ENCODE measurements at regions not wholly inside any gene's neighbourhood (a gene's known extent, or its start where the extent isn't known, plus 50 kb on each side); places are given as distances from the start of the nearest gene placed in this dataset.
"Not testable (repeated sequence)": the region's sequence is repeated elsewhere in the genome, so short reads cannot be mapped to it uniquely, and the experiment has no call there.

GRCh38 chr7:407721-408539 lies 111.7 kb downstream of the PDGFA start:
- H3K27me3 ChIP-seq (ENCODE audit: control insufficient read depth, insufficient read depth, low read length), result peaks cover 3% of the 10 kb centered on the region
- H2AFZ ChIP-seq, result no peak overlapping the region
- no peaks in the 10 kb centered on the region for H3K36me3 ChIP-seq (ENCODE audit: control insufficient read depth, insufficient read depth, low read length)
- no peak overlapping the region for H3K9ac ChIP-seq
- H3K79me2 ChIP-seq, result no peaks in the 10 kb centered on the region
- TF ChIP-seq, protein P1, sequence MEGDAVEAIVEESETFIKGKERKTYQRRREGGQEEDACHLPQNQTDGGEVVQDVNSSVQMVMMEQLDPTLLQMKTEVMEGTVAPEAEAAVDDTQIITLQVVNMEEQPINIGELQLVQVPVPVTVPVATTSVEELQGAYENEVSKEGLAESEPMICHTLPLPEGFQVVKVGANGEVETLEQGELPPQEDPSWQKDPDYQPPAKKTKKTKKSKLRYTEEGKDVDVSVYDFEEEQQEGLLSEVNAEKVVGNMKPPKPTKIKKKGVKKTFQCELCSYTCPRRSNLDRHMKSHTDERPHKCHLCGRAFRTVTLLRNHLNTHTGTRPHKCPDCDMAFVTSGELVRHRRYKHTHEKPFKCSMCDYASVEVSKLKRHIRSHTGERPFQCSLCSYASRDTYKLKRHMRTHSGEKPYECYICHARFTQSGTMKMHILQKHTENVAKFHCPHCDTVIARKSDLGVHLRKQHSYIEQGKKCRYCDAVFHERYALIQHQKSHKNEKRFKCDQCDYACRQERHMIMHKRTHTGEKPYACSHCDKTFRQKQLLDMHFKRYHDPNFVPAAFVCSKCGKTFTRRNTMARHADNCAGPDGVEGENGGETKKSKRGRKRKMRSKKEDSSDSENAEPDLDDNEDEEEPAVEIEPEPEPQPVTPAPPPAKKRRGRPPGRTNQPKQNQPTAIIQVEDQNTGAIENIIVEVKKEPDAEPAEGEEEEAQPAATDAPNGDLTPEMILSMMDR (IDR thresholded peaks at IDR 0.05), result no peak
- H3K9me3 ChIP-seq (ENCODE audit: control insufficient read depth, low read length), result no peaks in the 10 kb centered on the region
- H3K4me3 ChIP-seq (ENCODE audit: low read depth, low read length), result no peak overlapping the region
- no peak overlapping the region for H3K27ac ChIP-seq
- no peaks in the 10 kb centered on the region for H3K4me1 ChIP-seq
- H3K4me2 ChIP-seq (ENCODE audit: low read length), result no peak overlapping the region

GRCh38 chr7:408751-409311 lies 110.8 kb downstream of the PDGFA start:
- Histone ChIP-seq H3K4me1 (no peaks in the 10 kb centered on the region), H3K36me3 (ENCODE audit: control insufficient read depth, insufficient read depth, low read length) (no peaks in the 10 kb centered on the region), H3K27me3 (ENCODE audit: control insufficient read depth, insufficient read depth, low read length) (peaks cover 3% of the 10 kb centered on the region), H3K27ac (no peak overlapping the region), H3K4me2 (ENCODE audit: low read length) (no peak overlapping the region), H3K9ac (no peak overlapping the region), H3K4me3 (ENCODE audit: low read depth, low read length) (no peak overlapping the region), H3K9me3 (ENCODE audit: control insufficient read depth, low read length) (no peaks in the 10 kb centered on the region), H2AFZ (no peak overlapping the region), H3K79me2 (no peaks in the 10 kb centered on the region)
- TF ChIP-seq, protein P1 (IDR thresholded peaks at IDR 0.05), result no peak

DNA sequence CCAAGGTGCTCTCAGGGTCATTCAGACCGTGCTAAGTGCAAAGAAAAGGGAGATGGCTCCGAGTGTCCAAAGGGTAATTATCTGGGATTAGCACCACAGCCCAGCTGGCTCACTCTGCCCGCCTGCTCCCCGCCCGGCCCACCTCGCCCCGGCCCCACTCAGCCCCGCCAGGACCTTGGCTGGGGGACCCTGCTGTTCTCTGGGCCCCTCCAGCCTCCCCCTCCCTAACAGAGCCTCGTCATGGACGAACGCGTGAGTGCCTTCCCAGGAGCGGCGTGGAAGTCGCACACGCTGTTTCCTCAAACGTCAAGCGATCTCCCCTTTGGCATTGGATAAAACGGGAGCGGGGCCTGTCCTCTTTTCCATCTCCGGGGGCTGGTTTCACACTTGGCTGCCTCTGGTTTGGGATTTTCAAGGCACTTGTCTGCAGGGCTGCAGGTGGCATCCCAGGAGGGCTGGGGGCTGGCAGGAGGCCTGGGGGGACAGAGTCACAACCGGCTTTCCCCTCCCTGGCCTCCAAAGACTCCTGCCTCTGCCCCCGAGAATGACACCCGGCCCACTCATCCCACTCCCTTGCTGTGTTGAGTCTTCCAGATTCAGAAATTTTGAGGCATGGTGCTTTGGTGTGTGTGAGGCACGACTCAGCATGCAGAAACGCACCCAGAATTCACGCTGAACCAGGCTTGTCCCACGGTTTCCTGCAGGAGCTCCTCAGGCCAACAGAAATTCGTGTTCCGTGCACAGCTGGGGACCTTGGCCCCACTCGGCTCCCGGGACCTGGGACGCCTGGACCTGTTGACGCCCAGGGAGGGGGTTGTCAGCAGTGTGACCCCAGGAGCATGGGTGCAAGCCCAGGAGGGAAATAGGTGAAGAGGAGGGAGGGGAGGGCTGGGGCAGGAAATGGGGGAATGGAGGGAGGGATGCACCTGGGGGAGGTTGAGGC lies 110.0 kb downstream of the PDGFA start:
- peaks cover 3% of the 10 kb centered on the region for H3K27me3 ChIP-seq (ENCODE audit: control insufficient read depth, insufficient read depth, low read length)
- H2AFZ ChIP-seq, result no peak overlapping the region
- H3K9ac ChIP-seq, result no peak overlapping the region

GRCh38 chr7:410395-410910 lies 109.2 kb downstream of the PDGFA start:
- Histone ChIP-seq H3K9me3 (ENCODE audit: control insufficient read depth, low read length) (no peaks in the 10 kb centered on the region), H2AFZ (no peak overlapping the region), H3K4me1 (no peaks in the 10 kb centered on the region), H3K4me3 (ENCODE audit: low read depth, low read length) (no peak overlapping the region), H3K27ac (no peak overlapping the region), H3K27me3 (ENCODE audit: control insufficient read depth, insufficient read depth, low read length) (peaks cover 3% of the 10 kb centered on the region), H3K4me2 (ENCODE audit: low read length) (no peak overlapping the region), H3K9ac (no peak overlapping the region), H3K36me3 (ENCODE audit: control insufficient read depth, insufficient read depth, low read length) (no peaks in the 10 kb centered on the region), H3K79me2 (no peaks in the 10 kb centered on the region)
- TF ChIP-seq, protein P1 (IDR thresholded peaks at IDR 0.05), result no peak

More for the DNA sequence above, 110.0 kb downstream of the PDGFA start:
- TF ChIP-seq, protein P1 (IDR thresholded peaks at IDR 0.05), result no peak
- Histone ChIP-seq H3K4me1 (no peaks in the 10 kb centered on the region), H3K4me3 (ENCODE audit: low read depth, low read length) (no peak overlapping the region), H3K4me2 (ENCODE audit: low read length) (no peak overlapping the region), H3K36me3 (ENCODE audit: control insufficient read depth, insufficient read depth, low read length) (no peaks in the 10 kb centered on the region), H3K27ac (no peak overlapping the region), H3K79me2 (no peaks in the 10 kb centered on the region), H3K9me3 (ENCODE audit: control insufficient read depth, low read length) (no peaks in the 10 kb centered on the region)

- H3K79me2 ChIP-seq; H3K27me3 ChIP-seq (ENCODE audit: control insufficient read depth, insufficient read depth, low read length); H3K4me2 ChIP-seq (ENCODE audit: low read length); H2AFZ ChIP-seq; H3K4me3 ChIP-seq (ENCODE audit: low read depth, low read length); H3K9ac ChIP-seq; H3K4me1 ChIP-seq; H3K27ac ChIP-seq; H3K36me3 ChIP-seq (ENCODE audit: control insufficient read depth, insufficient read depth, low read length); H3K9me3 ChIP-seq (ENCODE audit: control insufficient read depth, low read length): not testable (repeated sequence)
Observed at GRCh38 chr7:411116-411515, 108.5 kb downstream of the PDGFA start.

All from parathyroid adenoma (tissue), 2 donors.